Motor neuron (in vitro differentiated cells): ENCODE measurements at regions not wholly inside any gene's neighbourhood (a gene's known extent, or its start where the extent isn't known, plus 50 kb on each side); places are given as distances from the start of the nearest gene placed in this dataset.

ENCODE experiments used
- ATAC-seq, 8 experiments: fragments of 200-7000 bp; cut with Tn5 transposase; replicated peaks in 6 of 8; 2 replicates each; pipeline ENCODE4 v1.8.0; 2021; ENCODE audit warnings: mild to moderate bottlenecking in 8 of 8, moderate library complexity in 8 of 8
- H3K27ac ChIP-seq, 2 donors: fragments of 250-450 bp; sonication (Bioruptor Pico); 2 replicates each; pipeline ENCODE4 v1.9.0; 2021; ENCODE audit warnings: antibody characterized with exemption in 2 of 2, mild to moderate bottlenecking in 2 of 2, moderate library complexity in 1 of 2
- H3K4me1 ChIP-seq, 2 donors: fragments of 250-450 bp; sonication (Bioruptor Pico); replicated peaks in 1 of 2; 2 replicates each; pipeline ENCODE4 v1.6.1; 2021; ENCODE audit warnings: antibody characterized with exemption in 2 of 2, mild to moderate bottlenecking in 2 of 2, moderate library complexity in 1 of 2
- H3K4me3 ChIP-seq, 5 donors: fragments of 250-450 bp; sonication (Bioruptor Pico); 2 replicates each; pipeline ENCODE4 v1.9.0; 2021; ENCODE audit warnings: antibody characterized with exemption in 5 of 5, mild to moderate bottlenecking in 5 of 5, moderate library complexity in 4 of 5
- WGBS, 10 experiments: fragments of 450-650 bp; shearing (Covaris generic); methylation state at CpG; one replicate each; pipeline ENCODE4 v1.0.0; 2022; 5-methylcytosine and 5-hydroxymethylcytosine counted together
- in situ Hi-C, 9 experiments: fragments of 400-800 bp; cut with MboI; loops; one replicate each; pipeline ENCODE4 v1.15.0; 2021; ENCODE audit warnings: low sequenced_read_pairs in 9 of 9, low pct_unique_long_range_greater_than_20kb in 2 of 9; ENCODE audit not compliant: unreplicated experiment in 9 of 9

GRCh38 chr6:139551376-139551775, 176.9 kb upstream of the CITED2 start:
- H3K27ac ChIP-seq = no peak overlapping the region
- in situ Hi-C loops = no loop called here
- no peak for ATAC-seq
- peaks cover 5 to 8% of the 10 kb centered on the region in 2 donors for H3K4me1 ChIP-seq
- H3K4me3 ChIP-seq = no peak overlapping the region
- 20 to 100% (median 85%) methylated on average over 1 to 2 of the region's 2 CpGs; no CpG with 5 or more reads in 4 of the 10 experiments for WGBS, 10 experiments

GRCh38 chr6:139550361-139550760, 175.9 kb upstream of the CITED2 start:
- H3K27ac ChIP-seq = no peak overlapping the region
- in situ Hi-C loops = no loop called here
- H3K4me3 ChIP-seq = no peak overlapping the region
- WGBS, 10 experiments = 71 to 100% (median 96%) methylated on average over 1 to 3 of the region's 3 CpGs; no CpG with 5 or more reads in 3 of the 10 experiments
- ATAC-seq = no peak
- peaks cover 14 to 17% of the 10 kb centered on the region in 2 donors for H3K4me1 ChIP-seq

- in situ Hi-C loops = no loop called here
- peaks cover 16 to 17% of the 10 kb centered on the region in 2 donors for H3K4me1 ChIP-seq
- WGBS, 10 experiments = 67 to 100% (median 89%) methylated on average over 1 to 5 of the region's 5 CpGs
- no peak overlapping the region for H3K27ac ChIP-seq
- ATAC-seq = no peak
- no peak overlapping the region for H3K4me3 ChIP-seq
These were observed 175.2 kb upstream of the CITED2 start for GRCh38 chr6:139549561-139550070.

GRCh38 chr6:139547804-139548203, 173.4 kb upstream of the CITED2 start:
- Histone ChIP-seq H3K27ac (no peak overlapping the region), H3K4me1 (peaks cover 16 to 17% of the 10 kb centered on the region in 2 donors), H3K4me3 (no peak overlapping the region)
- ATAC-seq = no peak
- in situ Hi-C loops = no loop called here

GRCh38 chr6:139547122-139547776, 172.8 kb upstream of the CITED2 start:
- no peak overlapping the region for H3K4me3 ChIP-seq
- H3K27ac ChIP-seq = no peak overlapping the region
- peaks cover 16 to 17% of the 10 kb centered on the region in 2 donors for H3K4me1 ChIP-seq
- 23 to 87% (median 43%) methylated on average over 3 to 4 of the region's 4 CpGs; no CpG with 5 or more reads in 1 of the 10 experiments for WGBS, 10 experiments
- in situ Hi-C loops = no loop called here
- ATAC-seq = no peak

GRCh38 chr6:139546106-139546472, 171.6 kb upstream of the CITED2 start:
- Histone ChIP-seq H3K4me3 (no peak overlapping the region), H3K4me1 (peaks cover 16 to 17% of the 10 kb centered on the region in 2 donors), H3K27ac (no peak overlapping the region)
- 67 to 100% (median 89%) methylated on average over 1 to 2 of the region's 2 CpGs for WGBS, 10 experiments
- in situ Hi-C loops = no loop called here
- ATAC-seq = no peak

GRCh38 chr6:139545206-139546105, 171.0 kb upstream of the CITED2 start:
- ATAC-seq = peak in 1 of 8 experiments; percentile 10
- no peak overlapping the region for H3K4me3 ChIP-seq
- H3K4me1 ChIP-seq = peaks cover 16 to 17% of the 10 kb centered on the region in 2 donors
- H3K27ac ChIP-seq = no peak overlapping the region
- in situ Hi-C loops = no loop called here
- WGBS, 10 experiments = 53 to 76% (median 68%) methylated on average over 1 to 6 of the region's 6 CpGs

GRCh38 chr6:139544701-139545057, 170.2 kb upstream of the CITED2 start:
- H3K4me3 ChIP-seq = no peak overlapping the region
- in situ Hi-C loops = no loop called here
- H3K27ac ChIP-seq = no peak overlapping the region
- 0 to 100% (median 100%) methylated on average over 1 to 2 of the region's 2 CpGs; no CpG with 5 or more reads in 5 of the 10 experiments for WGBS, 10 experiments
- ATAC-seq = peak in 2 of 8 experiments; percentile 15 to 34
- H3K4me1 ChIP-seq = peaks cover 16 to 17% of the 10 kb centered on the region in 2 donors

- Histone ChIP-seq H3K4me3 (no peak overlapping the region), H3K27ac (no peak overlapping the region), H3K4me1 (peaks cover 16 to 17% of the 10 kb centered on the region in 2 donors)
- 70 to 100% (median 95%) methylated on average over 1 to 3 of the region's 3 CpGs; no CpG with 5 or more reads in 1 of the 10 experiments for WGBS, 10 experiments
- ATAC-seq = no peak
- in situ Hi-C loops = no loop called here
These were observed 167.9 kb upstream of the CITED2 start for GRCh38 chr6:139542351-139542750.

GRCh38 chr6:139540894-139541293, 166.4 kb upstream of the CITED2 start:
- ATAC-seq = peak in 2 of 8 experiments; percentile 54 to 69
- 0 to 17% (median 0%) methylated on average over 1 of the region's 1 CpG; no CpG with 5 or more reads in 5 of the 10 experiments for WGBS, 10 experiments
- in situ Hi-C loops = no loop called here

GRCh38 chr6:139540276-139540675, 165.8 kb upstream of the CITED2 start:
- WGBS, 10 experiments = 10 to 100% (median 92%) methylated on average over 1 to 5 of the region's 5 CpGs; no CpG with 5 or more reads in 2 of the 10 experiments
- H3K4me1 ChIP-seq = peaks cover 0 to 2% of the 10 kb centered on the region in 2 donors
- in situ Hi-C loops = no loop called here
- H3K27ac ChIP-seq = no peak overlapping the region
- no peak overlapping the region for H3K4me3 ChIP-seq
- ATAC-seq = no peak

More at GRCh38 chr6:139540894-139541293, 166.4 kb upstream of the CITED2 start:
- H3K27ac ChIP-seq = no peak overlapping the region
- H3K4me3 ChIP-seq = no peak overlapping the region
- peaks cover 5 to 7% of the 10 kb centered on the region in 2 donors for H3K4me1 ChIP-seq

- ATAC-seq = peak in 6 of 8 experiments; percentile 26 to 84 (median 76)
- no peaks in the 10 kb centered on the region for H3K4me1 ChIP-seq
- in situ Hi-C loops = no loop called here
- WGBS, 10 experiments = 16 to 96% (median 88%) methylated on average over 2 to 11 of the region's 12 CpGs
- H3K4me3 ChIP-seq = no peak overlapping the region
- H3K27ac ChIP-seq = no peak overlapping the region
These were observed 165.4 kb upstream of the CITED2 start for GRCh38 chr6:139539852-139540251.

GRCh38 chr6:139538366-139538765, 163.9 kb upstream of the CITED2 start:
- in situ Hi-C loops = no loop called here
- WGBS, 10 experiments = 72 to 100% (median 91%) methylated on average over 1 to 7 of the region's 7 CpGs
- H3K27ac ChIP-seq = no peak overlapping the region
- no peak overlapping the region for H3K4me3 ChIP-seq
- H3K4me1 ChIP-seq = peaks cover 0 to 2% of the 10 kb centered on the region in 2 donors
- ATAC-seq = no peak
